IPS-18a (cell line): ENCODE measurements at regions not wholly inside any gene's neighbourhood (a gene's known extent, or its start where the extent isn't known, plus 50 kb on each side); places are given as distances from the start of the nearest gene placed in this dataset.
"Not testable (repeated sequence)": the region's sequence is repeated elsewhere in the genome, so short reads cannot be mapped to it uniquely, and the experiment has no call there.

ENCODE experiments used
- H3K27ac ChIP-seq: one replicate; pipeline ENCODE4 v1.5.1; 2013; ENCODE audit warnings: low read length
- H3K27me3 ChIP-seq: one replicate; pipeline ENCODE4 v1.6.1; 2013; ENCODE audit warnings: mild to moderate bottlenecking, low read length; ENCODE audit not compliant: control insufficient read depth, insufficient read depth
- H3K36me3 ChIP-seq: one replicate; pipeline ENCODE4 v1.6.1; 2013; ENCODE audit warnings: low read depth, low read length; ENCODE audit not compliant: control insufficient read depth
- H3K4me1 ChIP-seq: one replicate; pipeline ENCODE4 v1.6.1; 2013; ENCODE audit warnings: low read depth, low read length; ENCODE audit not compliant: control insufficient read depth
- H3K4me3 ChIP-seq: one replicate; pipeline ENCODE4 v1.5.1; 2013; ENCODE audit warnings: low read length
- H3K9ac ChIP-seq: one replicate; pipeline ENCODE4 v1.6.1; 2013; ENCODE audit warnings: mild to moderate bottlenecking, low read length, moderate library complexity
- H3K9me3 ChIP-seq: one replicate; pipeline ENCODE4 v1.6.1; 2013; ENCODE audit warnings: low read depth, low read length; ENCODE audit not compliant: control insufficient read depth

DNA sequence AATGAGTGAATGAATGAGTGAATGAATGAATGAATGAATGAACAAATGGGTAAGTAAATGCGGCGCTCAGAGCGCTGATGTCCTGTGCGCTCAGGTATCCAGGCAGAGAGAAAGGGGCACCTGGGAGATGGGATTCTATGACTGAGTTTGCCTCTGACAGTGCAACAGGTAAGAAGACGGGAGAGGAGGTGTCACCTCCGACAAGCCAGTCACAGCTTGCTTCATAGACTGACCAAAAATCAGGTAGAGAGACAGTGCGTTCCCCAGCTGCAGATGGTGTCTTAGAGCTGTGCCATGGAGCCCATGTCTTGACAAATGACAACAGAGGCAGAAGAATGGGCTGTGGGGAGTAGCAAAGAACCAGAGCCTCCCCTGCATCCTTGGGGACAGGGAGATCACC, 327.3 kb downstream of the FGFR2 start:
- H3K4me1 ChIP-seq: no peaks in the 10 kb centered on the region

DNA sequence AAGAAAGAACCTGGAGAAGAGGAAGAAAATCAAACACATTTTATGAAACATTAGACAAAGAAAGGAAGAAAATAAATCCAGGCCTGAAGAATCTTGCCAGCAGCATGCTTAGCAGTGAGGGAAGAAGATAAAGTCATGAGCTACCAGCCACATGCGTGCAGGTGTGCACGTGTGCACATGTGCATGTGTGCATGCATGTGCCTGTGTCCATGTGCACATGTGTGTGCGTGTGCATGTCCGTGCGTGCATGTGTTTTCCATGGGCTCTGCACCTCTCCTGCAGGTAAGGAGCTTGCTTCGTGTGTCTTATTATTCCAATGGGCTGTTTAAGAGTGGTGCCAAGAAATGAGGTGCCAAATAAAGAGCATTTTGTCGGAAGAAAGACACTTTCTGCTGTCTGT, 322.2 kb downstream of the FGFR2 start:
- Histone ChIP-seq H3K9ac (no peak overlapping the region), H3K4me3 (no peak overlapping the region), H3K36me3 (no peaks in the 10 kb centered on the region), H3K9me3 (no peaks in the 10 kb centered on the region), H3K27me3 (no peaks in the 10 kb centered on the region), H3K27ac (no peak overlapping the region), H3K4me1 (no peaks in the 10 kb centered on the region)

More for the DNA sequence above, 327.3 kb downstream of the FGFR2 start:
- H3K9me3 ChIP-seq: no peaks in the 10 kb centered on the region
- H3K4me3 ChIP-seq: no peak overlapping the region
- H3K36me3 ChIP-seq: no peaks in the 10 kb centered on the region
- H3K9ac ChIP-seq: no peak overlapping the region
- no peaks in the 10 kb centered on the region for H3K27me3 ChIP-seq
- H3K27ac ChIP-seq: no peak overlapping the region

DNA sequence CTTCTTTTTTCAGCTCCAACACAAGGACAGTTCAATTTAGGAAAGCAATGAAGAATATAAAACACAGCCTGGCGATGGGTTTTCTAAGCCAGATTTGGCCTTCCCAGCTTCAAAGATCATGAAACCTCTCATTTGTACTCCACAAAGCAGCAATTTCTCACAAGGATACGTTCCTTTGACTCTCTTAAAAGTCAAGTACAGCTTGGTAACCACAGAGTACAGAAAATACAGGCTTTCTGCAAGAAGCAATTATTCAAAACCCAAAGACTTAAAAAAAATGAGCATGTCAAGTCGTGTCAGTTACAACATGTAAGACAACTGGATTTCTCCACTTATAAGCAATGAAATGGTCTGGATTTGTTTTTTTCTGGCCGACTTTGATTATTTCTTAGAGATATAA, 321.4 kb downstream of the FGFR2 start:
- H3K4me1 ChIP-seq: no peaks in the 10 kb centered on the region
- no peak overlapping the region for H3K27ac ChIP-seq
- H3K9me3 ChIP-seq: no peaks in the 10 kb centered on the region
- H3K27me3 ChIP-seq: no peaks in the 10 kb centered on the region
- H3K36me3 ChIP-seq: no peaks in the 10 kb centered on the region
- no peak overlapping the region for H3K4me3 ChIP-seq
- H3K9ac ChIP-seq: no peak overlapping the region

DNA sequence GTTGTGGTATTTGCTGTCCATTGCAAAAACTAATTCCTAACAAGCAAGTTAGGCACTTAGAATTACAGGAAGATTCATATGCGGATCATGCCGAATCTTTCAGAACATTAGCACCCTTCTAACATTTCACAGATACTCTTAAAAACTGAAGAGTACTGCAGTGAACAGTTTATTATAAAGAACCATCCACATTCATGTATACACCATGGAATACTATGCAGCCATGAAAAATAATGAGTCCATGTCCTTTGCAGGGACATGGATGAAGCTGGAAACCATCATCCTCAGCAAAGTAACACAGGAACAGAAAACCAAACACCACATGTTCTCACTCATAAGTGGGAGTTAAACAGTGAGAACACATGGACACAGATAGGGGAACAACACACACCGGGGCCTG, 319.9 kb downstream of the FGFR2 start:
- H3K36me3 ChIP-seq, H3K4me3 ChIP-seq, H3K9ac ChIP-seq, H3K27ac ChIP-seq, H3K27me3 ChIP-seq, H3K9me3 ChIP-seq, H3K4me1 ChIP-seq: not testable (repeated sequence)

DNA sequence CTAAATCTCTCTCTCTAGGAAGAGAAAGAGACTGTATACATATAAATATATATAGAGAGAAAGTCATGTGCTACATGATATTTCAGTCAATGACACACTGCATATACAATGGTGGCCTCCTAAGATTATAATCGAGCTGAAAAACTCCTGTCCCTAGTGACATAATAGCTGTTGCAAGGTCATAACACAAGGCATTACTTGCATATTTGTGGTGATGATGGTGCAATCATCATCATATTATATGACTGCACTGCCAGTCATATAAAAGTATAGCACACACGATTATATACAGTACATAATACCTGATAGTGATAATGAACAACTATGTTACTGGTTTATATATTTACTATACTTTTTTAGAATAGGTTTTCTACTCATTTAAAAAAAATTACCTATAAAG, 316.7 kb downstream of the FGFR2 start:
- Histone ChIP-seq H3K4me3 (no peak overlapping the region), H3K4me1 (peaks cover 3% of the 10 kb centered on the region)

DNA sequence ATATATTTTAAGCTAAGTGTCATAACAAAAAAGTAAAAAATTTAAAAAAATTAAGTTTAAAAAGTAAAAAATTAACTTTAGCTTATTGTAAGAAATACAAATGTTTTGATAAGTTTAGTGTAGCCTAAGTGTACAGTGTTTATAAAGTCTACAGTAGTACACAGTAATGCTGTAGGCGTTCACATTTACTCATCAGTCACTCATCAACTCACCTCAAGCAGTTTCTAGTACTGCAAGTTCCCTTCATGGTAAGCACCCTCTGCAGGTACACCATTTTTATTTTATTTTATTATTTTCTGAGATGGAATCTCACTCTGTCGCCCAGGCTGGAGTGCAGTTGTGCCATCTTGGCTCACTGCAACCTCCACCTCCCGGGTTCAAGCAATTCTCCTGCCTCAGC, 316.0 kb downstream of the FGFR2 start:
- H3K4me3 ChIP-seq: no peak overlapping the region
- H3K9ac ChIP-seq: no peak overlapping the region
- H3K27me3 ChIP-seq: no peaks in the 10 kb centered on the region
- H3K4me1 ChIP-seq: peaks cover 3% of the 10 kb centered on the region
- no peaks in the 10 kb centered on the region for H3K36me3 ChIP-seq
- no peaks in the 10 kb centered on the region for H3K9me3 ChIP-seq
- no peak overlapping the region for H3K27ac ChIP-seq

More for the DNA sequence above, 316.7 kb downstream of the FGFR2 start:
- Histone ChIP-seq H3K36me3 (no peaks in the 10 kb centered on the region), H3K27ac (no peak overlapping the region), H3K27me3 (no peaks in the 10 kb centered on the region), H3K9me3 (no peaks in the 10 kb centered on the region), H3K9ac (no peak overlapping the region)

DNA sequence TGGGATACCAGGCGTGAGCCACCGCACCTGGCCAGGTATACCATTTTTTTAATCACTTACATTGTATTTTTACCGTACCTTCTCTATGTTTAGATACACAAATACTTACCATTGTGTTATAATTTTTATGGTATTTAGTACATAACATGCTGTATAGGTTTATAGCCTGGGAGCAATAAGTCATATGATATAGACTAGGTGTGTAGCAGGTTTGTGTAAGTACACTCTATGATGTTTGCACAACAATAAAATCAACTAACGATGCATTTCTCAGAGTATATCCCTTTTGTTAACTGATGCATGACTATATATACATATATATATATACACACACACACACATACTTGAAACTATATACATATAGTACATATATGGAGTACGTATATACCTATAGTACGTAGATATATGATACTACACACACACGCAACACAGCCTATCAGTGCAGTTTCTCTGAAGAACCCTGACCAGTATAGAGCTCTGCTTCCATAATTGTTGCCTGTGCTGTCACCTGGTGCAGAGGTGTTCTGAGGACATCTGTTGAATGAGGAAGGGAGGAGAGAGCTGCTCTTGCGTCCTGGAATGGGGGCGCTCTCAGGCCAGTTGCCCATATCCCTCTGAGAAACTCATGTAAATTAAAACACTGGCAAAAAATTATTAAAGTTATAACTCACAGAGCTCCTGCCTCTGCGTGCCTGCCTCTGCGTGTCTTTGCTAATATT, 315.3 kb downstream of the FGFR2 start:
- H3K27me3 ChIP-seq: no peaks in the 10 kb centered on the region
- H3K4me1 ChIP-seq: peaks cover 7% of the 10 kb centered on the region
- H3K36me3 ChIP-seq: no peaks in the 10 kb centered on the region
- no peak overlapping the region for H3K27ac ChIP-seq
- H3K4me3 ChIP-seq: no peak overlapping the region
- H3K9me3 ChIP-seq: no peaks in the 10 kb centered on the region
- H3K9ac ChIP-seq: no peak overlapping the region

DNA sequence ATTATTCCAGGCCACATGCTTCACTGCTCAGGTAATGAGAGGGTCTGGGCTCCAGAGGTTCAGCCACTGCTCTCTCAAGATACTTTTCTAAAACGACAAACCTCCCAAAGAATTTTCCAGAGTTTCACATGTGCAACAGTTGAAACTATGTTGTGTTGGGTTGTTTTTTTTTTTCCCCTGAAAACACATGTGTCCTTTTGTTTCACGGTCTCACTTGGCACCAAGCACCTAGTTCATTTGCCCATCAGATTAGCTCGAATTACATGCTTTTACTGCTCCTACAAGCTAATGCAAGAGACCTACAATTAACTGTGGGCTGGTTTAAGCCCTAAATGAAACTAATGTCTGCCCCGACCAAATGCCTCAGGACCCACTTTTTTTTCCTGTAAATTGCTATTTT, 313.3 kb downstream of the FGFR2 start:
- Histone ChIP-seq H3K4me1 (peaks cover 27% of the 10 kb centered on the region), H3K27ac (no peak overlapping the region), H3K9me3 (no peaks in the 10 kb centered on the region), H3K27me3 (no peaks in the 10 kb centered on the region), H3K4me3 (no peak overlapping the region), H3K9ac (no peak overlapping the region), H3K36me3 (no peaks in the 10 kb centered on the region)

DNA sequence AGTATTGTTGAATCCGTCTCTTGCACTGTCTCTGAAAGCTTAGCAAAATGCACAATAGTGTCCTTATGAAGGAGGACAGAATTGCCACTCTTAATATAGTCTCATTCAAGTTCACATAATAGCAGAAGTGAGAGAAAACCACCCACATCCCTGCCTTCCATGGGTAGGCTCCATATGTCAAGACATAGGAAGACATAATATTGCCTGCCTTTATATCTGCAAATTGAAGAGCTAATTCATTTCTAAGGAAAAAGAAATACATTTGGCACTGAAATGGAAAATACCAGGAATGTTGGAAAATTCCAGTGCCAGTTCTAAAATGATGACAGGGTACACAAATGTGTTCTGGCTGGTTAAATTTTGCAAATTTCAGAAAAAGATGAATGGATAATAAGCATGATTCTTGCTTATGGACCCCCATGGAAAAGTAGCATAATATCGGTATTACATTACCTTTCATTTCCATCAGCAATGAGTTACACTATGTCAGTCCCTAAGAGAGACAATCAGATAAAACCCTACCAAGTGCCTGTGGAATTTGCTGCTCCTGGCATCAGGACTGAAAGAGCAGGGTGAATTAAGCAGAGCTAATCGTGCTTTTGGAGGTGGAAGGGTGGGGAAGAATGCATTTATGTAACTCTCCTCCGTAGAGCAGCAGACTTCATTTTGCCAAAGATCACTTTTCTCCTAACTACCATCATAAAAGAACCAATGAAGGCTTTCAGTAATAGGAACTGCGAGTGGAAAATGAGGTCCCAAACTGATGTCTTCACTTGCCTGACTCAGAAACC, 312.6 kb downstream of the FGFR2 start:
- Histone ChIP-seq H3K4me3 (no peak overlapping the region), H3K27me3 (no peaks in the 10 kb centered on the region), H3K36me3 (no peaks in the 10 kb centered on the region), H3K27ac (no peak overlapping the region), H3K9ac (no peak overlapping the region), H3K4me1 (peaks cover 29% of the 10 kb centered on the region), H3K9me3 (no peaks in the 10 kb centered on the region)

DNA sequence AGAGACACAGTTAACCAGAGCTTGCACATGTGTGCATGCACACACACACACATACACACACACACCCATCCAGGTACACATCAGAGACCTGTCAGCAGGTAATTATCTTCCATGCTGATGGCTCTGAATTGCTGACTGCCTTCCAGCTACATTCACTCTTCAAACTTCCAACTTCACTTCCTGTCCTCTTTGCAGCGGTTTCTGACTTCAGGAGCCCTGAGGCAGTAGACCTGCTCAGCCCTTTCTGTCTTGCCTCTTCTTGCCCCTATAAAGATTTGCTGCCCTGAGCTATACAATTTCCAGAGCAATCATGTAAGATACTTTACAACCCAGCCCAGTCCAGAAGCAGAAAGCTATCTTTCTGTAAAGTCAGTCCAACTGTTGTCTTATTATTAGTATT, 310.2 kb downstream of the FGFR2 start:
- Histone ChIP-seq H3K9me3 (no peaks in the 10 kb centered on the region), H3K4me1 (peaks cover 29% of the 10 kb centered on the region), H3K36me3 (no peaks in the 10 kb centered on the region), H3K9ac (no peak overlapping the region), H3K27me3 (no peaks in the 10 kb centered on the region), H3K27ac (no peak overlapping the region), H3K4me3 (no peak overlapping the region)

DNA sequence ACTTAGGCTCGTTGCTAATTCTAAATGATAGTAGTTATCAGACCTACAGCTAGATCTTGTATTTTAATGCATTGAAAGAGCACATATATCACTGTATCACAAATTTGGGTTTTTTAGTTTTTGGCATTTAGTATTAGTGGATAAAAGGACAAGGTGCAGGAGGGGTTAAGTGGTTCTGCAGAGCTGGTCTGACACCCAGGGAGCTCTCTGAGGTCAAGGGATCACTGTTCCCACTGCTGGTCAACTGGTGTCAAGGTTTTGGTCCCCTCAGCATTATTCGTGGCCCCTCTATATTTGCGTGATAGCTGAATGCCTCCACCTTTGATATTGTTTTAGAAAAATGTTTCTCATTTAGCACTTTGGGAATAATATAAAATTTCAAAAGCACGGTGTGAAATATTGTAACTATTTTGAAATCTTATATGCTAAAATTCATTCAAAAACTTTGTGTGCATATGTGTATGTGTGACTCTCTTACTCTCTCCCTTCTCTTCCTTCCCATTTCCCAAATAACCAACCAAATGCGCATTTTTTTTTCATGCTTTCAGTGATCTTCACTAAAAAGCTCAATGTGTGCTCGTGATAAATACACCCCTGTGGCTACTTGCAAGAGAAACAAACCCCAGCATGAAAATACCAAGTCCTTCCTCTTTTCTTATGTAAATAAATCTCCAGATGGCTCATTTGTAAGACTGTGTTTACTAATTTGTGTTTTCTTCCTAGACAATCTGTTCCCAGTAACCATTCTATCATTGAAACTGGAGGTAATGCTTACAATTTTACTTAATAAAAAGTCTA, 309.2 kb downstream of the FGFR2 start:
- Histone ChIP-seq H3K4me3 (peak overlapping the region; percentile 29), H3K9ac (no peak overlapping the region), H3K36me3 (no peaks in the 10 kb centered on the region), H3K27me3 (no peaks in the 10 kb centered on the region), H3K9me3 (no peaks in the 10 kb centered on the region), H3K27ac (peak overlapping the region; percentile 52), H3K4me1 (peaks cover 29% of the 10 kb centered on the region)
